GM10248 (cell line): ENCODE measurements at regions not wholly inside any gene's neighbourhood (a gene's known extent, or its start where the extent isn't known, plus 50 kb on each side); places are given as distances from the start of the nearest gene placed in this dataset.

Experiments used
- CTCF ChIA-PET: fragments of 300-600 bp; sonication (Branson Sonifier 250); formaldehyde crosslinking; extraction: SDS; loops from one replicate; lab custom pipeline; 2021; ENCODE audit warnings: antibody characterized with exemption; lab: Yijun Ruan, JAX
- POLR2A ChIA-PET: fragments of 350-650 bp; sonication (Branson Sonifier 250); formaldehyde crosslinking; extraction: SDS; loops from one replicate; lab custom pipeline; 2020; ENCODE audit warnings: antibody characterized with exemption; lab: Yijun Ruan, JAX
- DNase-seq: peaks from one replicate; pipeline ENCODE4 v3.0.0; 2012; ENCODE audit errors: extremely low spot score
- TF ChIP-seq, protein P1 (sequence below): IDR thresholded peaks from 2 replicates; pipeline ENCODE4 v1.5.1; 2012; ENCODE audit warnings: mild to moderate bottlenecking, low read depth; ENCODE audit errors: extremely low read depth, missing control alignments, control extremely low read depth

DNA sequence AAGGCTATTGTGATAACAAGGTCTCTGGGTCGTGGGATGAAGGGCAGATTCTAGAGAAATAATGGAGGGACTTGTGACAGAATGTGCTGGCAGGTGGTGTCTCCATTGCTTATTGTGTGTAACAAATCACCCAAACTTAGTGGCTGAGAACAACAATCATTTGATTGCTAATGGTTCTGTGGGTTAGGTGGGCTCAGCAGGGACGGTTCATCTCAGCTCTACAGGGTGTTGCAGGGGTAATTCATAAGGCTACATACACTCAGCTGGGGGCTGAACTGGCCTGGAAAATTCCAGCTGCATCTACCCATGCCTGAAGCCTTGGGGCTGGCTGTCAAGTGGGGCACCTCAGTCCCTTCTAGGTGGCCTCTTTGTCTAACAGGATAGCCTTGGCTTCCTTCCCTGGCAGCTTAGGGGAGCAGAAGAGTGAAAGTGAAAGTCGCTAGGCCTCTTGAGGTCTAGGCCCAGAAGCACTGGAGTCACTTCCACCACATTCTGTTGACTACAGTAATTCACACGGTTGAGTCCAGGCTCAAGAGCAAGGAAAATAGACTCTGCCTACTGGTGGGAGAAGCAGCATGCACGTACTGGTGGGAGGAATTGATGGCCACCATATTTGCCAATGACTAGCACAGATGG is 308.9 kb downstream of the MN1 start:
- POLR2A ChIA-PET, result no interaction called here
- DNase-seq, result no peak
- TF ChIP-seq, protein P1, sequence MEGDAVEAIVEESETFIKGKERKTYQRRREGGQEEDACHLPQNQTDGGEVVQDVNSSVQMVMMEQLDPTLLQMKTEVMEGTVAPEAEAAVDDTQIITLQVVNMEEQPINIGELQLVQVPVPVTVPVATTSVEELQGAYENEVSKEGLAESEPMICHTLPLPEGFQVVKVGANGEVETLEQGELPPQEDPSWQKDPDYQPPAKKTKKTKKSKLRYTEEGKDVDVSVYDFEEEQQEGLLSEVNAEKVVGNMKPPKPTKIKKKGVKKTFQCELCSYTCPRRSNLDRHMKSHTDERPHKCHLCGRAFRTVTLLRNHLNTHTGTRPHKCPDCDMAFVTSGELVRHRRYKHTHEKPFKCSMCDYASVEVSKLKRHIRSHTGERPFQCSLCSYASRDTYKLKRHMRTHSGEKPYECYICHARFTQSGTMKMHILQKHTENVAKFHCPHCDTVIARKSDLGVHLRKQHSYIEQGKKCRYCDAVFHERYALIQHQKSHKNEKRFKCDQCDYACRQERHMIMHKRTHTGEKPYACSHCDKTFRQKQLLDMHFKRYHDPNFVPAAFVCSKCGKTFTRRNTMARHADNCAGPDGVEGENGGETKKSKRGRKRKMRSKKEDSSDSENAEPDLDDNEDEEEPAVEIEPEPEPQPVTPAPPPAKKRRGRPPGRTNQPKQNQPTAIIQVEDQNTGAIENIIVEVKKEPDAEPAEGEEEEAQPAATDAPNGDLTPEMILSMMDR, result no peak
- CTCF ChIA-PET, result interaction anchor here (0.8 kb wide), 1 partner anchor 11 kb away, joined by 3 read pairs; no protein-coding TSS in a partner anchor

DNA sequence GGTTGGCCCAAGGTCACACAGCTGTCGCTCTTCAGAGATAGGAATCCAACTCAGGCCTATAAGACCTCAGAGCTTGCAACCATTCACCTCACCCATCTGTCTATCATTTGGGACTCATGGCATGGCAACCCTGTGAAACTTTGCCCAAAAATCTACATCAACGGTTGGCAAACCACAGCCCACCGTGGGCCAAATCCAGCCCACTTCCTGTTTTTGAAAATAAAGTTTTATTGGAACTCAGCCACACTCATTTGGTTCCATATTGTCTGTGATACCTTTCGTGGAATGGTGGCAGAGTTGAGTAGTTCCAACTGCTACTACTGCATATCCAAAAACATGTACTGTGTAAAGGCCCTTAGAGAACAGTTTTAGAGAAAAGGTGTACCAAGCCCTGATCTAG is 307.8 kb downstream of the MN1 start:
- CTCF ChIA-PET, result no interaction called here
- POLR2A ChIA-PET, result no interaction called here

DNA sequence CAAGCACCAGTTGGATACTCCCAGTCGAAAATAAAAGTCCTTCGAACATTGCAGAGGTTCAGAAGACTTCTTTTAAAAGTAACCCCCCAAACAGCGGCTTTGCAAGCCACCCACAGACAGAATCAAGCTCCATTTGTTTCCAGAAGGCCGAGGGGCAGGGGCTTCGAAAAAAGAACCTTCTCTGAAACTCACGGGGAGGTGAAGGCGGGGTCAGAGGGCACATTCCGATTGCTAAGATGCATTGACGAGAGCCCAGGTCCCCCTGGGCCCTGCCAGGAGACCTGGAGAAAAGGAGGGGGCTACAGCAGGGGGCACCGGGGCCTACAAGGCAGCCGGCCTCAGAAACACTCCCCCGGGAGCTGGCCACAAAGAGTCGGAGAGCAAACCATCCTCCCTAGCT is 306.8 kb downstream of the MN1 start:
- ChIA-PET POLR2A (no interaction called here), CTCF (no interaction called here)
- no peak for DNase-seq
- TF ChIP-seq, protein P1, result no peak

More for the DNA sequence above, 307.8 kb downstream of the MN1 start:
- no peak for DNase-seq
- TF ChIP-seq, protein P1, result no peak

DNA sequence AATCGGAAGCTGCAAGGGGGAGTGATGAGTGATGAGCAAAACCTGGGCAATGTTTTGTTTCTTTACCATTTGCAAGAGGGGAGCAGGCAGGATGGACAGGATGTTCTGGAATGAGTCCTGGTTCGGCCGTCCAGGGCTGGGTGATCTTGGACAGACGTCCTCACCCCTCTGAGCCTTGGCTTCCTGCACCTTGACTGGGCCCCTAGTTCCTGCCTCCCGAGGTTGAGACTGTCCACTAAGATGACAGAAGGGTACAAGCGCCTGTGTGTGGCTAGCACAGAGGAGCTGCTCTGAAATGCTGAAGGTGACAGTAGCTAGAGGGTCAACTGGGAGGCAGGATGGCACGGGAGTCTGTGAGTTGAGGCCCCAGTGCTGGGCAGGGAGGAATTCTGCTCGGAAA is 306.2 kb downstream of the MN1 start:
- DNase-seq, result no peak
- ChIA-PET CTCF (no interaction called here), POLR2A (no interaction called here)
- TF ChIP-seq, protein P1, result no peak

DNA sequence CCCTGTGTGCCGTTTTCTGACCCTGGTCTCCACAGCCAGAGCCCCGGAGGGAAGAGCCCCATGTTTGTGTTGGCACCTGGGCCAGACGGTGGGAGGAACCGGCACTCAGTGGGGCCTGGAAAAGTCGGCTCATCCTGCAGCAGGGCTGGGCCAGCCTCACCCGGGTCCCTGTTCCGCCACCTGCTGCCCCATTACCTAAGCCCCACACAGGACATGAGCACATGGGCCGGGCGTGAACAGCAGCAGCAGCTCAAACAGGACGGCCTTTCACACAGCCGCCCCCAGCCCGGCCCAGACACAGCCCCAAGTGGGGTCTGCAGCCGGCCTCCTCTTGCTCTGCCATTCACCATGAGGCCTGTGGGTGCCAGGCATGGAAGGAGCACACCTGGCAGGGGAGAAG is 302.4 kb downstream of the MN1 start:
- ChIA-PET CTCF (no interaction called here), POLR2A (no interaction called here)
- no peak for DNase-seq
- TF ChIP-seq, protein P1, result no peak

DNA sequence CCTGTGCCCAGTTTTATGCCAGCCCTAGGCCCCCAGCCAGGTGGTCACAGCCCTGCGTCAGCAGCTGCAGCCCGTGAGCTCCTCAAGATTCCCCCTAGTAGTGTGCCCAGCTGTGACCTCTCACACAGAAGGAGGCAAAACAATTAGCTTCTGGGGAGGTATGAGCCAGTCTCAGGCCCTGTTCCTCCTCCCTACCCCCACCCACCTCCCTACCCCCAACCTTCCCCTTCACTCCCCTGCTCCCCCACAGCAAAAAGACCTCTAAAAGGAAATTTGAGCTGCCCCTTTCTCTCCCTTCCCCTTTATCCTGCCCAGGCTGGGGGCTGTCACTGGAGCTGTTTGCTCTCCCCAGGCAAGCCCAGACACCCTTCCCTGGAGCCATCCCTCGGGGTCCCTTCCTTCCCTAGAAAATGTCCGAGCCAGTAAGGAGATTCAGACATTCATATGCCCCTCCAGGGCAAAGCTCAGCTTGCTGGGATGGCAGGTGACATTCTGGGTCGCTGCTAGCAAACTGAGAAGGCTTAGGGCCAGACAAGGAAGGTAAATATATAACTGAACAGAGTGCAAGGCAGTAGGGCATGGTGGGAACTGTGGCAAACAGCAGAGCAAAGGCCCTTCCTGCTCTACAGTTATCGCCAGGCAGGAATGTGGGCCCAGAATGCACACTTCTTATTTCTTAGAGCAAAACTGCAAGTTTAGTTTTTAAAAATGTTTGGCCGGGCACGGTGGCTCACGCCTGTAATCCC is 300.2 kb downstream of the MN1 start:
- CTCF ChIA-PET, result no interaction called here
- no peak for DNase-seq
- POLR2A ChIA-PET, result no interaction called here
- TF ChIP-seq, protein P1, result no peak
